NCI-H774 (cell line): ENCODE measurements at regions not wholly inside any gene's neighbourhood (a gene's known extent, or its start where the extent isn't known, plus 50 kb on each side); places are given as distances from the start of the nearest gene placed in this dataset.

Experiments
- DNase-seq: peaks from one replicate; lab custom pipeline; 2025; lab: John Stamatoyannopoulos, UW

DNA sequence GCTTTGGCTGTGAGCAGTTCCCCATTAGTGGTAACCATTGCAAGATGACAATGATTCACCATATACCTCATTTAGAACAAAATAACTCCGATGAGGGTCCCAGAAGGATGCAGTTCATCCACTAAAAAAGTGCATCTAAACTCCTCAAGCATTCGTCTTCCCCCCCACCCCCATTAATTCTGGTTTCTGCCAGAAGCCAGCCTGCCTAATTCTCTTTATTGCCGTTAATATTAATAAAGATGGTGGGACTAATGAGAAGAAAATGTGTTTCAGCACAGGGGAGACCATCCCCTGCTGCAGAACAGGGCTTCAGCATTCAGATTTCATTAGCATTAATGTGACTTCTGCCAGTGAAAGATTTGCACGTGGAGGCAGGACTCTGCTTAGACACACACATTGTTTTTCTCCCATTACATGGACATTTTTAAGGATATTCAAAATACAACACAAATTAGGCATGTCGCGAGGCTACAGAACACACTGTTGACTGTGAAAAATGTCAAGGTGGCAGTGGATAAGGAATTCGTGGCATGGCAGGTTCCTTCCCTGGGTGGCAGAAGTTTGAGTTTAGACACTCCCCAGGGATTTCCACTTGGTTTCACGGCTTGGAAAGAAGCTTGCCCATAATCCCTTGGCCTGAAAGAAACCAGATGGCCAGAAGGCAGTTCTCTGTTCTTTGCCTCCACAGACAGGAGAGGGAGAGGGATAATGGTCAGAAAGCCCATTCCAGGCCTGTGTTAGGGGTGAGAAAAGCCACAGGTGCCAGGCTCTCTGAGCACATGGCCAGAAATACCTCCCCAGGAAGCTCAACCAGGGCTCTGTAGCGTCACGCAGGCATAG is 236.5 kb downstream of the FOXO1 start:
- no peak for DNase-seq

- DNase-seq, result no peak
Observed at GRCh38 chr13:40432018-40432978, 234.1 kb downstream of the FOXO1 start.

DNA sequence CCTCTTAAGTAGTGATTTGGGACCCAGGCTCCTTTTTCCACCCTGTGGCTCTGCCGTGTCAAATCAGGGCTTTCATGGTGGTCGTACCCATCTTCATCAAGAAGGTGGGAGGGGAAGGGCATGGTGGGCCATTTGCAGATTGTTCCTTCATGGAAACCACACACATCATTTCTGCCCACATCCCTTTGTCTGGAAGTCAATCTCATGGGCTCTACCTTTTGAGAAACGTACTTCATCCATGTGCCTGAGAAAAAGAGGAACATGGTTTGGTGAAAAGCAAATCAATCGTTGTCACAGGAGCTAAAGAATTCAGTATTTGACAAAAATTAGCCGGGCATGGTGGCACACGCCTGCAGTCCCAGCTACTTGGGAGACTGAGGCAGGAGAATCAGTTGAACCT is 233.4 kb downstream of the FOXO1 start:
- no peak for DNase-seq

DNA sequence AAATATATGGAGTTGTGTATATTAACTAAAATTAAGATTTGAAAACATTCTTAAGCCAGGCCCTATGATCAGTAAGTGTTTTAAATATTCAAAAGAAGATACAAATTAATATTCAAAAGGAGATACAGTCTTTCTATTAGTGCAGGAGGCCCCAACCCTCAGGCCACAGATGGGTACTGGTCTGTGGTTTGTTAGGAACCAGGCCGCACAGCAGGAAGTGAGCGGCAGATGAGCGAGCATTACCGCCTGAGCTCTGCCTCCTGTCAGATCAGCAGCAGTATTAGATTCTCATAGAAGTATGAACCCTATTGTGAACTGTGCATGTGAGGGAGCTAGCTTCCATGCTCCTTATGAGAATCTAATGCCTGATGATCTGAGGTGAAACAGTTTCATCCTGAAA is 232.9 kb downstream of the FOXO1 start:
- no peak for DNase-seq

- no peak for DNase-seq
Observed at GRCh38 chr13:40434516-40435397, 231.7 kb downstream of the FOXO1 start.

GRCh38 chr13:40438022-40438680 is 228.3 kb downstream of the FOXO1 start:
- DNase-seq, result no peak

GRCh38 chr13:40438999-40439797 is 227.2 kb downstream of the FOXO1 start:
- no peak for DNase-seq

- DNase-seq, result no peak
Observed at GRCh38 chr13:40439928-40440327, 226.5 kb downstream of the FOXO1 start.

DNA sequence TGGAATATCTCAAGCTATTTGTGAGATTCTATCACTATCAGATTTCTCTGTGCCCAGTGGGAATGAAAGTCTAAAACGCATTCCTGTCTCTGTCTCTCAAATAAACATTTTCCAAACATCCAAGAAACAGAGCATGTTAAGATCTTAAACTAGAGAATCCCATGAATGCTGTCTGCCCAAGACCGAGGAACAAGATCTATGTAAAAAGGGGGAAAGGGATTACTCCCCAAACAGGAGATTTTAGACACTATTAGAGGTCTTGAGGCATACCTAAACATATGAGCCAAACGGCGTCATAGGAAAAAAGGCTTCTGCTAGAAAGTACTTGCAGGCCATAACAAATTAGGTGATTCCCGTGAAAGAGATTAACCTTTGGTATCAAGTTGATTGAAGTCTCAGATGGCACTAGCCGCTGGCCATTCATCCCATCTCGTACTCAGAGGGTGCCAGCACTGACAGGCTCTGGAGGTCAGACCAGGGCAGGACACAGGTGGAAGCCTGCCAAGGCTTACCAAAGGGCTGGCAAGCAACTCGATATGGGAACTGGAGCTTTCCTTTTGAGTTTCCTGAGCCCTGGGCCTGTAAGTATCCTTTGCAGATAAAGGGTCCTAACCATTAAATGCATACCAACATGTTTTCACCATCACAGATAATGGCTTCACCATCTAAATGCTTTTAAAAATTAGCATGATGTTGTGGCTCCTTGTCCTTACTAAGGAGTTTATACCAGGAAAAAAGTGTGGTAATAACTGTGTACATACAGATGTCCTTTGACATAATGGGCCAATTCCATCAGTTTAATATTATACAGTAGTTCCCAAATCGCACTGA is 225.2 kb downstream of the FOXO1 start:
- no peak for DNase-seq

- DNase-seq, result no peak
Observed at GRCh38 chr13:40442231-40442630, 224.2 kb downstream of the FOXO1 start.

GRCh38 chr13:40442826-40443225 is 223.6 kb downstream of the FOXO1 start:
- no peak for DNase-seq

GRCh38 chr13:40444241-40444640 is 222.2 kb downstream of the FOXO1 start:
- no peak for DNase-seq

DNA sequence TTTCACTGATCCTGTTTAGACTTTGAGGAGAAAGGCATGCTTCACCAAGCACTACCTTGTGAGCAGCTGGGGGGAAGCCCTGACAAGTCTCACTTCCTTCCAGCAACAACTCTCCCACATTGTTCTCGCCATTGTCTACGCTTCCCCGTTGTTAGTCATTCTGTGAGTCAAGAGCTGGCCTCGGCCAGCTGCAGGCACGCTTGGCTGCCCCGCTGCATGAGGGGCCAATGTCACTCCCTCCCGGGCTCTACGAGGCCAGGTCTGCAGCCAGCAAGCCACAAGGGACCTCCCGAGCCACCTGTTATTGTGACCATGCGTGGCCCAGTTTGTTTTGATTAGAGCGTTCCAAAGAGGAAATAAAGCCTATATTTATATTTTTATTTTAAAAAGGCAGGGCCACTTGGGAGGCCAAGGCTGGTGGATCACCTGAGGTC is 220.9 kb downstream of the FOXO1 start:
- no peak for DNase-seq

GRCh38 chr13:40446365-40446764 is 220.1 kb downstream of the FOXO1 start:
- DNase-seq, result no peak

GRCh38 chr13:40447857-40448256 is 218.6 kb downstream of the FOXO1 start:
- DNase-seq, result no peak

- DNase-seq, result no peak
Observed at GRCh38 chr13:40452038-40452666, 214.3 kb downstream of the FOXO1 start.

- no peak for DNase-seq
Observed at GRCh38 chr13:40452741-40453334, 213.6 kb downstream of the FOXO1 start.

DNA sequence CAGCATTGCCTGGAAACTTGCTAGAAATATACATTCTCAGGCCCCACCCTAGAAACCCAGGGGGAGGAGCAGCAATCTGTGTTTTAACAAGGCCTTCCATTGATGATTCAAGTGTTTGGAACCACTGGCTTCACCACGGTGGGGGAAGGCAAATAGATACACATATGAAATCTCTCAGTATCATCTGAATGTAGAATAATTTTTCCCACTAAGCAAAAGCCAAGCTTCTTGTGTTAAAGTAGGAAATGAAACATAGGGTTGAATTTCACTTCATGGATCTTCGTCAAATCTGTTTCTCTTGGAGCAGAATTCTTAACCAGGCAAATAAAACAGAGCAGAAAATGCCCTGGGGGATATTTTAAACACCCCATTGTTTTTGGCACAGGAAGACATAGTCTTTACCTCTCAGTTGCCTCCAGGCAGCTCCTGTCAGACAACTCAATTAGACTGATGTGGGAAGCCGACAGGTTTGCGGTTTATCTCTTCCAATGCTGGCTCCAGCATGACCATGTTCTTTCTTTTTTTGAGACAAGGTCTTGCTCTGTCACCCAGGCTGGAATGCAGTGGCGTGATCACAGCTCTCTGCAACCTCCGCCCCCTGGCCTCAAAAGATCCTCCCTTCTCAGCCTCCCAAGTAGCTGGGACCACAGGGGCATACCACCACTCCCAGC is 213.0 kb downstream of the FOXO1 start:
- DNase-seq, result no peak
